Gastroesophageal sphincter (tissue), 4 donors: ENCODE measurements at regions not wholly inside any gene's neighbourhood (a gene's known extent, or its start where the extent isn't known, plus 50 kb on each side); places are given as distances from the start of the nearest gene placed in this dataset.

Experiments
- ATAC-seq: fragments of 150-250 bp; one replicate; pipeline ENCODE4 v1.9.1; 2016; ENCODE audit warnings: mild to moderate bottlenecking, moderate library complexity
- H3K27ac ChIP-seq, 4 donors: fragments of 200-600 bp; sonication (generic) in 3 of 4; 1 replicate in 3 of 4; 2 replicates in 1 of 4; pipeline ENCODE4 v1.5.1; 2016 to 2019
- H3K27me3 ChIP-seq: fragments of 200-600 bp; sonication (generic); one replicate; pipeline ENCODE4 v1.5.1; 2019
- H3K36me3 ChIP-seq, 2 donors: fragments of 200-600 bp; sonication (generic); one replicate each; pipeline ENCODE4 v1.5.1; 2019; ENCODE audit warnings: control low read depth in 1 of 2
- H3K4me1 ChIP-seq, 3 donors: fragments of 200-600 bp; sonication (generic); 1 replicate in 2 of 3; 2 replicates in 1 of 3; pipeline ENCODE4 v1.5.1; 2016 to 2019; ENCODE audit warnings: control low read depth in 2 of 3
- H3K4me3 ChIP-seq, 2 donors: fragments of 200-600 bp; sonication (generic); one replicate each; pipeline ENCODE4 v1.5.1; 2019; ENCODE audit warnings: mild to moderate bottlenecking in 1 of 2, moderate library complexity in 1 of 2
- H3K9me3 ChIP-seq, 3 donors: fragments of 200-600 bp; sonication (generic); one replicate each; pipeline ENCODE4 v1.5.1; 2017 to 2019; ENCODE audit warnings: control low read depth in 2 of 3
- EP300 ChIP-seq: sonication (generic); formaldehyde crosslinking; IDR thresholded peaks from one replicate; pipeline ENCODE4 v1.6.1; 2017; ENCODE audit warnings: antibody characterized with exemption, mild to moderate bottlenecking
- POLR2A ChIP-seq, 2 donors: fragments of 450-650 bp; IDR thresholded peaks; one replicate each; pipeline ENCODE4 v1.6.1; 2017; ENCODE audit warnings: antibody characterized with exemption in 2 of 2, mild to moderate bottlenecking in 2 of 2, moderate library complexity in 1 of 2
- POLR2AphosphoS5 ChIP-seq: sonication (generic); formaldehyde crosslinking; IDR thresholded peaks from one replicate; pipeline ENCODE4 v1.6.1; 2017; ENCODE audit warnings: antibody characterized with exemption
- WGBS, 2 donors: methylation state at CpG; one replicate each; pipeline ENCODE4 v1.1.5; 2018; ENCODE audit warnings: low coverage in 1 of 2; 5-methylcytosine and 5-hydroxymethylcytosine counted together
- TF ChIP-seq, protein P1 (sequence below), 4 experiments: fragments of 200-600 bp in 2 of 4; fragments of 450-650 bp in 2 of 4; sonication (generic) in 1 of 4; IDR thresholded peaks; one replicate each; pipeline ENCODE4 v1.5.1; 2017 to 2019; ENCODE audit warnings: antibody characterized with exemption in 4 of 4, mild to moderate bottlenecking in 2 of 4, moderate library complexity in 2 of 4

- Histone ChIP-seq H3K36me3 (no peaks in the 10 kb centered on the region), H3K9me3 (no peaks in the 10 kb centered on the region), H3K27ac (no peak overlapping the region), H3K4me1 (no peaks in the 10 kb centered on the region), H3K27me3 (no peaks in the 10 kb centered on the region), H3K4me3 (no peak overlapping the region)
- TF ChIP-seq POLR2AphosphoS5, result no peak
- TF ChIP-seq, protein P1, sequence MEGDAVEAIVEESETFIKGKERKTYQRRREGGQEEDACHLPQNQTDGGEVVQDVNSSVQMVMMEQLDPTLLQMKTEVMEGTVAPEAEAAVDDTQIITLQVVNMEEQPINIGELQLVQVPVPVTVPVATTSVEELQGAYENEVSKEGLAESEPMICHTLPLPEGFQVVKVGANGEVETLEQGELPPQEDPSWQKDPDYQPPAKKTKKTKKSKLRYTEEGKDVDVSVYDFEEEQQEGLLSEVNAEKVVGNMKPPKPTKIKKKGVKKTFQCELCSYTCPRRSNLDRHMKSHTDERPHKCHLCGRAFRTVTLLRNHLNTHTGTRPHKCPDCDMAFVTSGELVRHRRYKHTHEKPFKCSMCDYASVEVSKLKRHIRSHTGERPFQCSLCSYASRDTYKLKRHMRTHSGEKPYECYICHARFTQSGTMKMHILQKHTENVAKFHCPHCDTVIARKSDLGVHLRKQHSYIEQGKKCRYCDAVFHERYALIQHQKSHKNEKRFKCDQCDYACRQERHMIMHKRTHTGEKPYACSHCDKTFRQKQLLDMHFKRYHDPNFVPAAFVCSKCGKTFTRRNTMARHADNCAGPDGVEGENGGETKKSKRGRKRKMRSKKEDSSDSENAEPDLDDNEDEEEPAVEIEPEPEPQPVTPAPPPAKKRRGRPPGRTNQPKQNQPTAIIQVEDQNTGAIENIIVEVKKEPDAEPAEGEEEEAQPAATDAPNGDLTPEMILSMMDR (IDR thresholded peaks at IDR 0.05), result no peak
- TF ChIP-seq EP300, result no peak
- no peak for TF ChIP-seq POLR2A (IDR thresholded peaks at IDR 0.05)
- 50 to 85% methylated on average over 2 to 3 of the region's 8 CpGs for WGBS, 2 donors
- no peak for ATAC-seq
Observed at GRCh38 chr4:146114066-146114465, 61.5 kb upstream of the LSM6 start.

DNA sequence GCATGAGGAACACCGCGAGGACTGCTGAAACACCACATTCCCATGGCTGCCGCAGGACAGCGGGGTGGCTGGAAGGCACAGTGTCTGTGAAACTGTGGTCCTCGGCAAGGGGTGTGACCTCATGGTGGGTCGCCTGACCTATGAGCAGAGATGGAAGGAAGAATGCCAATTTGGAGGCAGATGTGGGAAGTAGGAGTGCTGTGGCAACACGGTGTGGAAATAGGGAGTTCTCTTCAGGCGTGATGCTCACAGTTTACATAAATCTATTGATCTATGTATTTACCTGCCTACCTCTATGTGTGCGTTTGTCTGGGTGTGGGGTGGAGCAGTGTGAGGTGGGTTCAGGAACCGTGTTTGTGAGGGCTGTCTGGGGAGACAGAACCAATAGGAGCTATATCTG, 62.3 kb upstream of the LSM6 start:
- H3K27ac ChIP-seq, result no peak overlapping the region
- H3K27me3 ChIP-seq, result no peaks in the 10 kb centered on the region
- no peak for ATAC-seq
- H3K4me3 ChIP-seq, result no peak overlapping the region
- H3K9me3 ChIP-seq, result no peaks in the 10 kb centered on the region
- no peaks in the 10 kb centered on the region for H3K36me3 ChIP-seq
- no peak for TF ChIP-seq POLR2AphosphoS5
- no peaks in the 10 kb centered on the region for H3K4me1 ChIP-seq
- 77 to 82% methylated on average over 5 to 8 of the region's 10 CpGs for WGBS, 2 donors

DNA sequence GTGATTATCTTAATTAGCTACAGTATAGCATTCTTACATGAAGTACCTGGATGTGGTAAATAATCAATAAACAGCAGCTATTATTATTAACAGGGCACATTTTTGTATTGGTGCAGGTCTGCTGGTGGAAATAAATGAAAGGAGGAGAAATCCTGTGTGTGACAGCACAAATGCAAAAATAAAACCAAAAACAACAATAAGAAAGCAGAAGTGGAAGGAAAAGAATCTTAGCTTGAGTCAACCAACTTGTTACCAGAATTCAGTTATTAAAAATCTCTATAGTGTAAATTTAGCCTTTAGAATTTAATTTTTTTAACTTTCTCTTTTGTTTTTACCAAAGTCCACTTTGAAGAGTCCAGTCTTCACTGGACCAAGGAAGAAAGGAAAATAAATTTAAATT, 63.1 kb upstream of the LSM6 start:
- ATAC-seq, result no peak
- no peaks in the 10 kb centered on the region for H3K4me1 ChIP-seq
- H3K4me3 ChIP-seq, result no peak overlapping the region
- no peaks in the 10 kb centered on the region for H3K27me3 ChIP-seq
- H3K9me3 ChIP-seq, result no peaks in the 10 kb centered on the region
- H3K36me3 ChIP-seq, result no peaks in the 10 kb centered on the region
- no peak for TF ChIP-seq POLR2A (IDR thresholded peaks at IDR 0.05)
- no peak for TF ChIP-seq EP300
- TF ChIP-seq POLR2AphosphoS5, result no peak
- H3K27ac ChIP-seq, result no peak overlapping the region

- no peaks in the 10 kb centered on the region for H3K36me3 ChIP-seq
- WGBS, 2 donors, result 76 to 82% methylated on average over 3 to 4 of the region's 4 CpGs
- ATAC-seq, result no peak
Observed at GRCh38 chr4:146110871-146111485, 64.5 kb upstream of the LSM6 start.

GRCh38 chr4:146108756-146109155, 66.8 kb upstream of the LSM6 start:
- Histone ChIP-seq H3K4me3 (no peak overlapping the region), H3K27me3 (no peaks in the 10 kb centered on the region), H3K4me1 (no peaks in the 10 kb centered on the region), H3K36me3 (no peaks in the 10 kb centered on the region), H3K27ac (no peak overlapping the region), H3K9me3 (no peaks in the 10 kb centered on the region)
- no peak for ATAC-seq
- TF ChIP-seq POLR2AphosphoS5, result no peak
- TF ChIP-seq POLR2A (IDR thresholded peaks at IDR 0.05), result no peak
- 56 to 92% methylated on average over 1 of the region's 1 CpG for WGBS, 2 donors

More at GRCh38 chr4:146110871-146111485, 64.5 kb upstream of the LSM6 start:
- TF ChIP-seq, protein P1 (IDR thresholded peaks at IDR 0.05), result no peak
- no peak for TF ChIP-seq POLR2AphosphoS5
- no peak for TF ChIP-seq POLR2A (IDR thresholded peaks at IDR 0.05)
- TF ChIP-seq EP300, result no peak
- Histone ChIP-seq H3K27ac (no peak overlapping the region), H3K4me1 (no peaks in the 10 kb centered on the region), H3K27me3 (no peaks in the 10 kb centered on the region), H3K4me3 (no peak overlapping the region), H3K9me3 (no peaks in the 10 kb centered on the region)

- no peak for ATAC-seq
- TF ChIP-seq EP300, result no peak
- TF ChIP-seq POLR2A (IDR thresholded peaks at IDR 0.05), result no peak
- TF ChIP-seq POLR2AphosphoS5, result no peak
- TF ChIP-seq, protein P1 (IDR thresholded peaks at IDR 0.05), result no peak
- Histone ChIP-seq H3K27me3 (no peaks in the 10 kb centered on the region), H3K36me3 (no peaks in the 10 kb centered on the region), H3K4me1 (no peaks in the 10 kb centered on the region), H3K9me3 (no peaks in the 10 kb centered on the region), H3K4me3 (no peak overlapping the region), H3K27ac (no peak overlapping the region)
- 77 to 100% methylated on average over 3 of the region's 3 CpGs for WGBS, 2 donors
Observed at GRCh38 chr4:146107587-146108240, 67.8 kb upstream of the LSM6 start.
